AG04450 (cell line): ENCODE measurements at regions not wholly inside any gene's neighbourhood (a gene's known extent, or its start where the extent isn't known, plus 50 kb on each side); places are given as distances from the start of the nearest gene placed in this dataset.
"Not testable (repeated sequence)": the region's sequence is repeated elsewhere in the genome, so short reads cannot be mapped to it uniquely, and the experiment has no call there.

Experiments
- CTCF ChIA-PET: fragments of 300-600, 350-600 bp; formaldehyde crosslinking; extraction: SDS; loops from one replicate; lab custom pipeline; 2022; ENCODE audit warnings: antibody characterized with exemption, inconsistent platforms; lab: Charles Lee
- POLR2A ChIA-PET: fragments of 350-600 bp; formaldehyde crosslinking; extraction: SDS; loops from one replicate; lab custom pipeline; 2021; ENCODE audit warnings: antibody characterized with exemption, inconsistent platforms; lab: Yijun Ruan, JAX
- DNase-seq: peaks from one replicate; pipeline ENCODE4 v3.0.0-alpha.2; 2011; ENCODE audit warnings: low read depth, low spot score
- H3K27ac ChIP-seq: one replicate; pipeline ENCODE4 v1.5.1; 2012; ENCODE audit warnings: low read depth, low read length, control low read depth
- H3K27me3 ChIP-seq: one replicate; pipeline ENCODE4 v1.6.0; 2012; ENCODE audit warnings: low read length; ENCODE audit not compliant: control insufficient read depth, insufficient read depth
- H3K4me3 ChIP-seq: 2 replicates; pipeline ENCODE4 v1.5.1; 2011; ENCODE audit warnings: mild to moderate bottlenecking, low read depth, low read length, control low read depth
- H3K9me3 ChIP-seq: 2 replicates; pipeline ENCODE4 v1.5.1; 2012; ENCODE audit warnings: low read length; ENCODE audit not compliant: control insufficient read depth, insufficient read depth
- TF ChIP-seq, protein P1 (sequence below): IDR thresholded peaks from 2 replicates; pipeline ENCODE4 v1.5.1; 2011; ENCODE audit warnings: low read depth, low read length, control low read depth, inconsistent platforms

DNA sequence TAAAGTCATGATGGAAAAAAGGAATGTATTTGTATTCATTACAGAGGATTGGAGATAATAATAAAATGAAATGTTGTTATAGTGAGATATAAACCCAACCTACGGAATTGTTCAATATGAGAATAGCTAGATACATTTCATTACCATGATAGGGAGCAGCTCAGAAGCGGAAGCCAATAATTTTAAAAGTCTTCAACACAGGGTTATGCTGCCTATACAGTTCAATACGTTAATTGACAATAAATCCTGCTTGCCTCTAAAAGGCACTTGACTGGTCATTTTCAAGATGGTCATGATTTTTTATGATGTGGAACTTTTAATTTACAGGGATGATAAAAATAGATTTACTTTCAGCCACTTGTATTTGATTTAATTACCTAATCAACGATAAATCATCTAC lies 506.8 kb downstream of the TMEM114 start:
- DNase-seq, result no peak
- ChIA-PET CTCF (no interaction called here), POLR2A (no interaction called here)
- H3K4me3 ChIP-seq, result no peak overlapping the region
- no peaks in the 10 kb centered on the region for H3K27me3 ChIP-seq
- peaks cover 13% of the 10 kb centered on the region for H3K9me3 ChIP-seq
- TF ChIP-seq, protein P1, sequence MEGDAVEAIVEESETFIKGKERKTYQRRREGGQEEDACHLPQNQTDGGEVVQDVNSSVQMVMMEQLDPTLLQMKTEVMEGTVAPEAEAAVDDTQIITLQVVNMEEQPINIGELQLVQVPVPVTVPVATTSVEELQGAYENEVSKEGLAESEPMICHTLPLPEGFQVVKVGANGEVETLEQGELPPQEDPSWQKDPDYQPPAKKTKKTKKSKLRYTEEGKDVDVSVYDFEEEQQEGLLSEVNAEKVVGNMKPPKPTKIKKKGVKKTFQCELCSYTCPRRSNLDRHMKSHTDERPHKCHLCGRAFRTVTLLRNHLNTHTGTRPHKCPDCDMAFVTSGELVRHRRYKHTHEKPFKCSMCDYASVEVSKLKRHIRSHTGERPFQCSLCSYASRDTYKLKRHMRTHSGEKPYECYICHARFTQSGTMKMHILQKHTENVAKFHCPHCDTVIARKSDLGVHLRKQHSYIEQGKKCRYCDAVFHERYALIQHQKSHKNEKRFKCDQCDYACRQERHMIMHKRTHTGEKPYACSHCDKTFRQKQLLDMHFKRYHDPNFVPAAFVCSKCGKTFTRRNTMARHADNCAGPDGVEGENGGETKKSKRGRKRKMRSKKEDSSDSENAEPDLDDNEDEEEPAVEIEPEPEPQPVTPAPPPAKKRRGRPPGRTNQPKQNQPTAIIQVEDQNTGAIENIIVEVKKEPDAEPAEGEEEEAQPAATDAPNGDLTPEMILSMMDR, result no peak
- H3K27ac ChIP-seq, result no peak overlapping the region

DNA sequence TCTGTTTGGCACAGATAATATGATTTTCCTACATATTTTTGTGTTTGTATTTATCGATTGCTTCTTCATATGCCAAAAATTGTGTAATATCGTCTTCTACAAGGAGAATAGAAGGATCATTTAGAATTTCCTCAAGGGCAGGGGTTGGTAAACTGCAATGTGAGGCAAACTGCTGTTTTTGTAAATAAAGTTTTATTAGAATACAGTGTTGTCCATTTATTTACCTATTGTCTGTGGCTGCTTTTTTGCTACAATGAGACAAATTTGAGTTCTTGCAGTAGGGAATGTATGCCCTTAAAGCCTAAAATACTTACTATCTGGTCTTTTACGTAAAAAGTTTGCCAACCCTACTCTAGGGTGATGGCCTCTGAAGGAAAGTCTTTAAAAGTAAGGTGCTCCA lies 509.5 kb downstream of the TMEM114 start:
- TF ChIP-seq, protein P1, result no peak
- ChIA-PET CTCF (no interaction called here), POLR2A (no interaction called here)
- Histone ChIP-seq H3K27ac (no peak overlapping the region), H3K27me3 (no peaks in the 10 kb centered on the region), H3K9me3 (peaks cover 15% of the 10 kb centered on the region), H3K4me3 (no peak overlapping the region)
- DNase-seq, result no peak

DNA sequence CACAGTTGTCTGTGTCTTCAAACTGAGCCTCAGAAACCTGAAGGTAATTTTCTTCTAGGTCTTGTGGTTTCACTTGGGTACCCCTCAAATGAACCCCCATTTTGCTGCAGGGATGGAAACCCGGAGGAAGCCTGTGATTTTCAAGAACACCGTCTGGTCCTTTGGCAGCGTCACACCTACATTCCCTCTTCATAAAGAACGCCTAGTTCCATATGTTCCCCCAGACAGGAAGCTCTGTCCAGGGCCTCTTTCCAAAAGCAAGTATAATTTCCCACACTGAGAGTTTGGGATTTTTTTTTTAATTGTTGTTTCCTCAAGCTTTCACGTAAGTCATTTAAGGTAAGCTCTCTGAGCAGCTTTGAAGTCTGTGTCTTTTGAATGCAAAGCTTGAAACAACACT lies 515.0 kb downstream of the TMEM114 start:
- no peak for DNase-seq
- Histone ChIP-seq H3K27ac (no peak overlapping the region), H3K9me3 (peaks cover 15% of the 10 kb centered on the region), H3K27me3 (no peaks in the 10 kb centered on the region), H3K4me3 (no peak overlapping the region)
- TF ChIP-seq, protein P1, result no peak
- ChIA-PET CTCF (interaction anchor here (0.5 kb wide), 1 partner anchor 477 kb away, joined by 8 read pairs; no protein-coding TSS in a partner anchor), POLR2A (no interaction called here)

DNA sequence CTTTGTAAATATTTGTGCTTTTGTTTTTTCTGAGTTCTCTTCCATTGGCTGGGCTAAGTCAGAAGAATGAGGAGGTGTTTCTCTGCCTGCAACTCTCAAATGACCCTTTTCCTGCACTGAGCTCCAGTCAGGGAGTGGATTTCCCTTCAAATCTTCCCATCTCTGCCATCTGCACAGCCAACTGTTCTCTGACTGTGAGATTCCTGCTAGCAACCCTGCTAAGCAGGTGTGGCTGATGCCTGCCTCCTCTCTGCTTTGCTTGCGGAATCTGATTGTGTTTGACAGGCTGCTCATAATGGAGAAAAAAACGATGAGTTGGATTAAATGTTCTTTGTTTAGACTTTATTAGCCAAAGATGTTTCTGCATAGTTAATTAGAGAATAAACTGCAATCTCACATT lies 519.8 kb downstream of the TMEM114 start:
- CTCF ChIA-PET, result no interaction called here
- POLR2A ChIA-PET, result no interaction called here
- no peak overlapping the region for H3K4me3 ChIP-seq
- DNase-seq, result no peak
- H3K27ac ChIP-seq, result no peak overlapping the region
- no peaks in the 10 kb centered on the region for H3K27me3 ChIP-seq
- H3K9me3 ChIP-seq, result peaks cover 15% of the 10 kb centered on the region
- TF ChIP-seq, protein P1, result no peak

DNA sequence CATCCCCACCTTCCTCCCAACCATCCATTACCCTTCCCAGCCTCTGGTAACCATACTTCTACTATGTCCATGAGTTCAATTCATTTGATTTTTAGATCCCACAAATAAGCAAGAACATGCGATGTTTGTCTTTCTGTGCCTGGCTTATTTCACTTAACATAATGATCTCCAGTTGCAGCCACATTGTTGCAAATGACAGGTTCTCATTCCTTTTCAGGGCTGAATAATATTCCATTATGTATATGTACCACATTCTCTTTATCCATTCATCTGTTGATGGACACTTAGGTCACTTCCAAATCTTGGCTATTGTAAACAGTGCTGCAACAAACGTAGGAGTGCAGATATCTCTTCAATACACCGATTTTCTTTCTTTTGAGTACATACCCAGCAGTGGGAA lies 522.1 kb downstream of the TMEM114 start:
- DNase-seq, CTCF ChIA-PET, H3K27me3 ChIP-seq, H3K4me3 ChIP-seq, H3K27ac ChIP-seq, POLR2A ChIA-PET: not testable (repeated sequence)
- H3K9me3 ChIP-seq, result peaks cover 19% of the 10 kb centered on the region

DNA sequence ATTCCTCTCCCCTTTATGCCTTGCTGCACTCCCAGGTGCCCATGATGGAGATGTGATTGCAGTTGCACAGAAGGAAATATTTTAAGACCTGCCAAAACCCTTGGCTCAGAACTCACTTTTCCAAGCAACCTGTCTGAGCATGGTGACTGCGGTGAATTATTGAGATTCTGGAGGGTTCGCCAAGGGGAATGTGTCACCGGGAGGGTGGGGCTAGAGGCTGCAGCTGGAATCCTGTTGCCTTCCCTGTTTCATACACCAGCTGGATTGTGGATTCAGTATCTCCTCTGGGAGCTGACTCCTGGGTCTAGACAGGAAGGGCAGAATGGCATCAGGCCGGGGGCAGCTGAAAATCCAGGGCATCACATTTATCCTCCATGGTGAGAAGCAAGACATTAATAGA lies 527.2 kb downstream of the TMEM114 start:
- ChIA-PET POLR2A (no interaction called here), CTCF (no interaction called here)
- H3K27ac ChIP-seq, result no peak overlapping the region
- H3K4me3 ChIP-seq, result no peak overlapping the region
- H3K27me3 ChIP-seq, result no peaks in the 10 kb centered on the region
- TF ChIP-seq, protein P1, result no peak
- no peak for DNase-seq
- peaks cover 21% of the 10 kb centered on the region for H3K9me3 ChIP-seq
